ENCODE measurements at regions not wholly inside any gene's neighbourhood (a gene's known extent, or its start where the extent isn't known, plus 50 kb on each side); places are given as distances from the start of the nearest gene placed in this dataset.

DNA sequence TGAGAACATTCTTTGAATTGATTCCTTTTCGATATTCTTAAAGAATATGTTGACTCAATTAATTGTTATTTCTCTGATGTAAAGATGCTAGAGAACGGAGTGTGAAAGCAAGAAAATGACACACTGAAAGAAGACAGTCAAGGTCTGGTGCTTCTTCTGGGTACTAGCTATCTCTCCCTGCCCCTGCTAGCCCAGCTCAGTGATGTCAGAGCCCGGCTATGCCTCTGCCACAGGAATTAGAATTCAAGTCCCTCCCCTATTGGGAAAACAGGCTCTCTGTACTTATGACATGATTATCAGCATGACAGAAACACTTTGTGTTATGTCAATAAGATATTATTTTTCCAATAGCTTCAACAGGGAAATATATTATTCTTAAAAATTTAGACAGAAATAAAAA, 252.4 kb downstream of the KCNC2 start:
- H3K27ac ChIP-seq = no peak overlapping the region
- TF ChIP-seq, protein P1, sequence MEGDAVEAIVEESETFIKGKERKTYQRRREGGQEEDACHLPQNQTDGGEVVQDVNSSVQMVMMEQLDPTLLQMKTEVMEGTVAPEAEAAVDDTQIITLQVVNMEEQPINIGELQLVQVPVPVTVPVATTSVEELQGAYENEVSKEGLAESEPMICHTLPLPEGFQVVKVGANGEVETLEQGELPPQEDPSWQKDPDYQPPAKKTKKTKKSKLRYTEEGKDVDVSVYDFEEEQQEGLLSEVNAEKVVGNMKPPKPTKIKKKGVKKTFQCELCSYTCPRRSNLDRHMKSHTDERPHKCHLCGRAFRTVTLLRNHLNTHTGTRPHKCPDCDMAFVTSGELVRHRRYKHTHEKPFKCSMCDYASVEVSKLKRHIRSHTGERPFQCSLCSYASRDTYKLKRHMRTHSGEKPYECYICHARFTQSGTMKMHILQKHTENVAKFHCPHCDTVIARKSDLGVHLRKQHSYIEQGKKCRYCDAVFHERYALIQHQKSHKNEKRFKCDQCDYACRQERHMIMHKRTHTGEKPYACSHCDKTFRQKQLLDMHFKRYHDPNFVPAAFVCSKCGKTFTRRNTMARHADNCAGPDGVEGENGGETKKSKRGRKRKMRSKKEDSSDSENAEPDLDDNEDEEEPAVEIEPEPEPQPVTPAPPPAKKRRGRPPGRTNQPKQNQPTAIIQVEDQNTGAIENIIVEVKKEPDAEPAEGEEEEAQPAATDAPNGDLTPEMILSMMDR (IDR thresholded peaks at IDR 0.05) = no peak
- TF ChIP-seq ZFX (IDR thresholded peaks at IDR 0.05; ENCODE audit: borderline replicate concordance) = no peak

DNA sequence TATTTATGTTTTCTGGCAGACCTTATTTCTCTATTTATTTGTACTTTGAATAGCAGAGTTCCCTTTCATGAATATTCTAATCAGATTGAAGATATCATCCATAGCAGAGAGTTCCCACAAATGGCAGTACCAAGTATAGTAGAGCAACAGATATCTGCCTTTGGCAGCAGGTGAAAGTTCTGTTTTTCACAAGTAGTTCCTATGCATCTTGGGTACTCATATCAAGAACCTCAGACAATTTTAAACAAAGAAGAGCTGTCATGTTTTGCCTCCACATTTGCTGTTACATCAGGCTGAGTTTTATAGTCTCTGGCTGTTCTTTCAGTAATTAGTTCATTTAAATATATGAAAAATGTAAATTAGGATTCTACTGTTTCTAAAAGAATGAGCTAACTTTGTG, 252.0 kb downstream of the KCNC2 start:
- H3K27ac ChIP-seq = no peak overlapping the region
- no peak for TF ChIP-seq ZFX (IDR thresholded peaks at IDR 0.05; ENCODE audit: borderline replicate concordance)
- TF ChIP-seq, protein P1 (IDR thresholded peaks at IDR 0.05) = no peak

DNA sequence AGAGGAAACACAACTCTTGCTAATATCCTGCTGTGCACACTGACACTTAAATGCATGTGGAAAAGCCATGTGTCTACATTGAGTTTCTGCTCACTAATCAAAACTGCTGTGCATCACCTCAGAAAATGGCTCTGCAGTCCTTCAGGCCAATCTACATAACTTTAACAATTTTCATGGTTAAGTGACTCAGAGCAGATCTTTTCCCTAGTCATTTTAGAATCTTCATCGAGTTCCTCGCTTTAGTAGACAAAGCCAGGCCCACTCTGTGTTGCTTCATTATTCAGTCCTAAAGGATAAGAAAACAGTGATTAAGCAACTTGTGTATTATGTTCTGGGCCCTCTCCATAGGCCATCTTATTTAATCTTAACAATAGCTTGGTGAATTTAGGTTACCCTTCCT, 250.0 kb downstream of the KCNC2 start:
- H3K27ac ChIP-seq = no peak overlapping the region
- TF ChIP-seq, protein P1 (IDR thresholded peaks at IDR 0.05) = no peak
- TF ChIP-seq ZFX (IDR thresholded peaks at IDR 0.05; ENCODE audit: borderline replicate concordance) = no peak

DNA sequence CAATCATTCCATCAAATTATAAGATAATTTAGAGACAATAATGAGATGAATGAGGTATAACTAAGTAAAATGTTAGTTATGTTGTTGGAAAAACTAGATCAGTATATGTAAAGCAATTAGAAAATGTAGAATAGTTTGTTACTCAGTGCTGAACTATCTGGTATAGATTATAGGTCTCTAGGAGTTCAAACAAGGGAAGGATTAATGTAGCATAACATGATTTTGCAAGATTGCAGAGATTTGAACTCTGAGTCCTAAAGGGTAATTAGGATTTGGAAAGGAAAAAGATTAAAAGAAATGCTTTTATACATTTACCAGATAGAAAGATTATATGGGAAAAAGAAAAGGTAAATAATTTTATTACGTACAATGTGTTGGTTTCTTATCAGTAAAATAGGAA, 246.3 kb downstream of the KCNC2 start:
- no peak overlapping the region for H3K27ac ChIP-seq
- TF ChIP-seq ZFX (IDR thresholded peaks at IDR 0.05; ENCODE audit: borderline replicate concordance) = no peak
- TF ChIP-seq, protein P1 (IDR thresholded peaks at IDR 0.05) = no peak

DNA sequence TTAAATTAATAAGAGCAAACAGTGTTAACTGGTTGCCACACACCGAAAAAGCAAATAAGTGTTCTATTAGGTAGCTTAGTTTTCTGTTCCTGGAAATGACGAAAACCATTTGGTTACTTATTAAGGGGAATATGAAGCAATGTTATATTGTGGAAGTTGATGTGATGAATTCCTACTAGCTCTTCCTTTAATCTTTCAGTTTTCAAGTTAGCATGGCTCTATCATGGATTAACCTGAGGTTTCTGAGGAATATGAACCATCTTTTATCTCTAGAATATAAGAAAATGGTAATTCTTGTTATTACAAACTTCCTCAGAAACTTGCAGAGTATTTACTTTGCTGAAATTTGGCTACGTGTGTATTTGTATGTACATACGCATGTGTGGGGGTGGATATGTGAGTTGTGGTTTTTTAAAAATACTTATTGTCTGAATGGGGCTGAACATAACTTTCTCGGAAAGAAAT, 245.7 kb downstream of the KCNC2 start:
- H3K27ac ChIP-seq = no peak overlapping the region
- TF ChIP-seq, protein P1 (IDR thresholded peaks at IDR 0.05) = no peak

DNA sequence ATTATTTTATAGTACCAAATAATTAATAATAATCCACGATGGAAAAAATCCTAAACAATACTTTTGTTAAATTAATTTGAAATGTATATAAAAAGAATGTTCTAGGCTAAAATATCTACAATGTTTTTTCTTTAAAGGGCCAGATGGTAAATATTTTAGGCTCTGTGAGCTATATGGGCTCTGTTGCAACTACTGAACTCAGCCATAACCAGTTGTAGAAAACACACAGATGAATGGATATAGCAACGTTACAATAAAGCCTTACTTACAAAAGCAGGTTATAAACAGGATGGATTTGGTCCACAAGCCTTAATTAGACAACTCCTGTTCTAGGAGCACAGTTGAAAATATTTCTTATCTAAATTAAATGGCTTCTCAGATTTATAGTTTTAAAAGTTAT, 245.2 kb downstream of the KCNC2 start:
- TF ChIP-seq, protein P1 (IDR thresholded peaks at IDR 0.05) = no peak
- no peak for TF ChIP-seq ZFX (IDR thresholded peaks at IDR 0.05; ENCODE audit: borderline replicate concordance)
- no peak overlapping the region for H3K27ac ChIP-seq

DNA sequence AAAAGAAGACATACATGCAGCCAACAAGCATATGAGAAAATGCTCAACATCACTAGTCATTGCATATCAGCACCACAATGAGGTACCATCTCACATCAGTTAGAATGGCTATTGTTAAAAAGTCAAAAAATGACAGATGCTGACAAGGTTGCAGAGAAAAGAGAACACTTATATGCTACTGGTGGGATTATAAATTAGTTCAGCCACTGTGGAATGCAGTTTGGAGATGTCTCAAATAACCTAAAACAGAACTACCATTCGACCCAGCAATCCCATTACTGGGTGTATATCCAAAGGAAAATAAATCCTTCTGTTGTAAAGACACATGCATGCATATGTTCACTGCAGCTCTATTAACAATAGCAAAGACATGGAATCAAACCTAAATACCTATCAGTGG, 238.4 kb downstream of the KCNC2 start:
- TF ChIP-seq ZFX (IDR thresholded peaks at IDR 0.05; ENCODE audit: borderline replicate concordance) = no peak
- TF ChIP-seq, protein P1 (IDR thresholded peaks at IDR 0.05) = no peak
- H3K27ac ChIP-seq = no peak overlapping the region
